ENCODE measurements at regions not wholly inside any gene's neighbourhood (a gene's known extent, or its start where the extent isn't known, plus 50 kb on each side); places are given as distances from the start of the nearest gene placed in this dataset.
A peak's percentile ranks its signal among the peaks of the same experiment; 100 is the strongest.

- DNase-seq = no peak
Measured at GRCh38 chr10:33396938-33397337, 62.5 kb upstream of the NRP1 start.

- no peak for DNase-seq
Measured at GRCh38 chr10:33396279-33396678, 61.8 kb upstream of the NRP1 start.

DNA sequence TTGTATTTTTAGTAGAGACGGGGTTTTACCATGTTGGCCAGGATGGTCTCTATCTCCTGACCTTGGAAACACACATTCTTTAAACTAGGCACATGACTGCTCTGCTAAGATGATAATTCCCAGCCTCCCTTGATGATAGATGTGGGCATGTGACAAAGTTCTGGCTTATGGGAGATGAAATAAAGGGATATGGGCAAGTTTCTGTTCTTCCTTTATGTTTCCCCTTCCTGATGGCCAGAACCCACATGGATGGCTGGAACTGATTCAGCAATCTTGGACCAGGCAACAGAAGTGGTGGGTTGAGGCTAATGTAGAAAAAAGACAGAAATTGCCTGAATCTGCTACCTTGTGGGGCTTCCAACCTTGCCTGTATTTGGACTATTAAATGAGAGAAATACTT, 60.7 kb upstream of the NRP1 start:
- DNase-seq = no peak

DNA sequence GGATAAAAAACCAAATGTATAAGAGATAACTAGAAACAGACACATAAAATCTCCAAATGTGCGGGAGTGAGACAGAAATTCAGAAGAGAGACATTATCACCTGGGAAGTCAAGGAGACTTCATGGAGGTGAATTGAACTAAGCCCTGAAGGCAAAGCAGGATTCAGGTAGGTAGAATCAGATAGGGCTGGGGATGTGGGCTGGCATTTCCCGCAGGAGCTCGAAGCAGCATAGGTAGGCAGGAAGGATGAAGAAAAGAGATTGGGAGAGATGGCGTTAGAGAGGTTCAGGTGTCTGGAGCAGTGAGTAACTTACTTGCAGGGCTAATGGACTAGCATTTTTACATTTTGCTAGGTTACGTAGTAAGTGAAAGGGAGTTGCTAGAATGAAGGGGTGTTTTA, 58.2 kb upstream of the NRP1 start:
- peak; percentile 64 for DNase-seq

DNA sequence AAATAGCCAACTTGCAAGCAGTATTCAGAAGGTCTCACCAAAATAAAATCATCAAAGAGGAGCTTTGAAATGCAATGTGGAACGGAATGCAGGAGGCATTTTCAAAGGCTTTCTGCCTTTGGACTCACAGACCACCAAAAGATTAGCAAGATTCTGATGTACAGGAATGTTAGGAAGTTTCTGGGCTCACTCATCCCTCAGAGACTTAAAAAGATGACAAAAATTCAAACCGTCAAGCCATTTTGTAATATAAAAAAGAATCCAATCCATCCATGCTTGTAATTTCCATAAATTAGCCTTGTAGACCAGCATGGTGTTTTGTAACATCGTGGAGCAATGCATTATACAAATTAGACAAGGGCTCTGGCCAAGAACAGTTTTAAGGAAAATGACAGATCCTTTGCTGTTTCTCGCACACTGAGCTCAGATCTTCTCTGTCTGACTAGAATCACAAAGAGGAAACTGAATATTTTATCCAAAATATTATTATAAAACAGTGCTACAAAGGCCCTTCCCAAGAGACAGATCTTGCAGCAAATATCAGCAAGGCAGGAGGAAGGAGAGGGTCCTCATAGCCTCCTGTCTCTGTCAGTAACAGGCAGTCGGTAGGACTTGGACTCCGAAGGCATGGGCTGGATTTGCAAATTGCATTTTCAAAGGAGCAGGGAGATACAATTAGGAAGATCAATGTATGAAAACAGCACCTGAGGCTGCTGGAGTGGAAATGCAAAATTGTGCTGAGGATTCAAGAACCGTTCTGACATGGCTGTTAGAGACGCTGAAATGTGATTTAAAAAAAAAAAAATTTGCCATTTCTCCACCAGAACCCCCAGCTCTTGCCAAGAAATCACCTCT, 57.4 kb upstream of the NRP1 start:
- no peak for DNase-seq

DNA sequence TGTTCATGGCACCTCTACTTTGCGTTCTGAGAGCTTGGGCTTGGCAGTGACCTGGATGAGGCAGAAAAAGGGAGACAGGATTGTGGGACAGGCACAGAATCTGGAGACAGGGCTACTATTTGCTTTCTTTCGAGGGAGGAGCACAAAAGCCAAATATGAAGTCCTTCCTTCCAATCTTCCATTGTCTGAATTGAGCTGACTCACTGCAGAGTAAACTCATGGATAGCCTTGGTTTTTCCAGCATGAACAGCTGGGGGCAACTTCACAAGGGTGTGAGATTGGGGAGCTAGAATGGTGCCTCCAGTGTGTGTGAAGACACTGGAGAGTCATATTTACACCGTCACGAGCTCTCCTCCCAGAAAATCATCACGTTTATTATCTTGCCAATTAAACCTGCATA, 55.6 kb upstream of the NRP1 start:
- DNase-seq = no peak

DNA sequence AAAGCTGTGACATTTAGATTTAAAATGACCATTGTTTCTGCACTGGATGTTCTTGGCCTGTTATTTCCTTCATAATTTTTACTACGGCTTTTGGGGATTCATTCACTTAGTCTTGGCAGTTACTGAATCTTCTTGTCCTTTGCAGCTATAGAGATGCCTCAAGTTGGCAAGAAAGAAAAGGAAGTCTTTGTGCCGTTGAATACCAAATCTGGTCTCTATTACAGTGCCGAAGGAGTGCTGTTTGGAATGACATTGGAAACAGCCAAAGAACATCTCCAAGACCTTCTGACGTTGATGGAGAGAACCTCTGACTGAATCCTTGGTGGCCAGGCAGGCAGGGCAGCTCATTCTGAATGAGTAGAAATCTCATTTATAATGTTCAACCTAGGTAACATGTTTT, 54.3 kb upstream of the NRP1 start:
- no peak for DNase-seq

- DNase-seq = no peak
Measured at GRCh38 chr10:33388382-33388781, 53.9 kb upstream of the NRP1 start.

- no peak for DNase-seq
Measured at GRCh38 chr10:33387720-33388119, 53.3 kb upstream of the NRP1 start.

DNA sequence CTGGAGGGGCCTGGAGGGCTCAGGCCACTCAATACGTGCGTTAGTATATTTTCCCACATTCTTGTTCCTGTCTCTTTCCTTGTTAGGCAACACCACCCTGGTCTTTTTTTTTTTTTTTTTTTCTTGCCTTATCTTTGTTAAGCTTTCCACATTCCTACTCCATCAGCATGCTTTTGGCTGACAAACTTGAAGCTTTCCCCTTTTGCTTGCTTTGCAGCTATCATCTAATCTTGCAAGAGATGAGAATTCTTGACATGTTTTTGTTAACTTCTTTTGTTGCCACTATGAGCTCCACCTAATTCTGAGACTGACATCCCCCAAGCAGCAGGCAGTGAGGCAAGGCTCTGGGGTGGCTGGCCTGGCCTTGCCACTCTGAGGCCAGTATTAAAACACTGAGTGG, 52.5 kb upstream of the NRP1 start:
- DNase-seq = no peak

GRCh38 chr10:33385686-33386085, 51.2 kb upstream of the NRP1 start:
- DNase-seq = no peak

DNA sequence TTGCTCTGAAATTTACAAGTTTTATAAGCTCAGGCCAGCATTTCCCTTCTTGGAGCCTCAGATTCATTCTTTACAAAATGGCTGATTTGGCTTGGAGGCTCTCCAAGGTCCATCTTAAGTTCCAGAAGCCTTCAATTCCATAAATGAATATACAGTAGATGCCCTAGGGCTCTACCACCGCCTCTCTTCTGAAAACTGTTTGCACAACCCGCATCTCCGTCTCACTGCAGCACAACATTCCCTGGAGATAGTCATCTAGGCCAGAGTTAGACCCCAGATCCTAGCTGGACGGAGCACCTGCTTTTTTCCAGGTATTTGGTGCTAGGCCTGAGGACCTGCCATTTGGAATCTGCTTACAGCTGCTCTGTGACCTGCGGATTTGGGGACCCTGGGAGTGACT, 50.5 kb upstream of the NRP1 start:
- no peak for DNase-seq
